Retinal pigment epithelial cell (primary cell): ENCODE measurements at regions not wholly inside any gene's neighbourhood (a gene's known extent, or its start where the extent isn't known, plus 50 kb on each side); places are given as distances from the start of the nearest gene placed in this dataset.

ENCODE experiments used
- DNase-seq: peaks from one replicate; pipeline ENCODE4 v3.0.0-alpha.2; 2010; ENCODE audit warnings: low read depth
- H3K4me3 ChIP-seq: 2 replicates; pipeline ENCODE4 v1.5.1; 2011; ENCODE audit warnings: mild to moderate bottlenecking, low read length, control low read depth, moderate library complexity
- CTCF ChIP-seq: conservative IDR thresholded peaks from 2 replicates; pipeline ENCODE4 v1.5.1; 2011; ENCODE audit warnings: low read depth, low read length, control low read depth, inconsistent platforms

GRCh38 chr11:37533087-37533486 is 935.1 kb upstream of the RAG2 start:
- DNase-seq: no peak
- H3K4me3 ChIP-seq: no peak overlapping the region
- TF ChIP-seq CTCF: no peak

GRCh38 chr11:37532271-37532670 is 934.2 kb upstream of the RAG2 start:
- no peak for DNase-seq
- no peak for TF ChIP-seq CTCF
- H3K4me3 ChIP-seq: no peak overlapping the region

- no peak overlapping the region for H3K4me3 ChIP-seq
- TF ChIP-seq CTCF: no peak
- DNase-seq: no peak
Measured at GRCh38 chr11:37527545-37527944, 929.5 kb upstream of the RAG2 start.

GRCh38 chr11:37525336-37525735 is 927.3 kb upstream of the RAG2 start:
- no peak overlapping the region for H3K4me3 ChIP-seq
- TF ChIP-seq CTCF: peak; percentile 31
- DNase-seq: no peak

GRCh38 chr11:37519781-37520180 is 921.7 kb upstream of the RAG2 start:
- TF ChIP-seq CTCF: no peak
- H3K4me3 ChIP-seq: no peak overlapping the region
- no peak for DNase-seq

- DNase-seq: no peak
- no peak for TF ChIP-seq CTCF
Measured at GRCh38 chr11:37512156-37512780, 914.2 kb upstream of the RAG2 start.

GRCh38 chr11:37511425-37511933 is 913.4 kb upstream of the RAG2 start:
- H3K4me3 ChIP-seq: no peak overlapping the region
- DNase-seq: no peak
- TF ChIP-seq CTCF: no peak

More at GRCh38 chr11:37512156-37512780, 914.2 kb upstream of the RAG2 start:
- H3K4me3 ChIP-seq: no peak overlapping the region
